ENCODE measurements at regions not wholly inside any gene's neighbourhood (a gene's known extent, or its start where the extent isn't known, plus 50 kb on each side); places are given as distances from the start of the nearest gene placed in this dataset.
A peak's percentile ranks its signal among the peaks of the same experiment; 100 is the strongest.

DNA sequence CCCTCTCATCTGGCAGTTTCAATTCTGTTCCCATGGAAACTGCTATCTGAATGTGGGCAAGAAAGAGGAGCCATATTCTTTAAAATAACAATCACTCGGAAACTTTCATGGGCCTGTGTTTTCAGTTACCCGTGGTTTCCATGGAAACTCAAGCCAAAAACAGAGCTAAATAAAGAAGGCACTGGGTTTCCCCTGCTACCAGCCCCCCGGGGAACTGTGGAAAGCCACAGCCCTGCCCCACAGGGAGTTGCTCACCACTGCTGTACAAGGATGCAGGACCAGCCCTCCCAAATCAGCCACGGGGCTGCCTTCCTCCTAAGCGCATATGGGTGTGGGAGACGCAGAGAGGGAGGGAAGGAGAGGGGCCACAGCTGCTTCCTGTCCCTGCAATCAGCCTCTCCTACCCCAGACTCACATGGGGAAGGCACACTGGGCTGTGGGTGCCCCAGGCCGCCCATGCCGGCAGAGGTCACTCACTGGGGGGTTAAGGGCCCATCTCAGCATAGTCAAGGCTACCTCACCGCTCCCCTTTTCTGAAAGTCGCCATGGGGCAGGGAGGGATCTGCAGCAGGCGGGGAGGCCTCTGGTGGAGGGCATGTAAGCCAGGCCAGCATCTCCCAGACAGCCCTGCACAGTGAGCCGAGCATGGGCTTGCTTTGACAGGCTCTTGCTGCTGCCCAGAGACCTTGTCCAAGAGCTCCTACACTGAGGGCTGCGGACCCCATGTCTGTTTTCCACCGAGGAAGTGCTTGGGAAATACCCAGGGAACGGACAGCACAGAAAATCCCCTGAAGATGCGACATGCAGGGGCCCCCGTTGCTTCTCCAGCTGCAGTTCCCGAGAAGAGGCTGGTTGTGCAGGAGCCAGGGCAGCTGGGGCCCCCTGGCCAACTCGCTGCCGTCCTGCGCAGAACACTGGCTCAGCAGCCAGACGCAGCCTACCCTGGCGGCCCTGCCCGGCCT is 157.3 kb upstream of the PPP2R2D start:
- DNase-seq, result peak; percentile 55

DNA sequence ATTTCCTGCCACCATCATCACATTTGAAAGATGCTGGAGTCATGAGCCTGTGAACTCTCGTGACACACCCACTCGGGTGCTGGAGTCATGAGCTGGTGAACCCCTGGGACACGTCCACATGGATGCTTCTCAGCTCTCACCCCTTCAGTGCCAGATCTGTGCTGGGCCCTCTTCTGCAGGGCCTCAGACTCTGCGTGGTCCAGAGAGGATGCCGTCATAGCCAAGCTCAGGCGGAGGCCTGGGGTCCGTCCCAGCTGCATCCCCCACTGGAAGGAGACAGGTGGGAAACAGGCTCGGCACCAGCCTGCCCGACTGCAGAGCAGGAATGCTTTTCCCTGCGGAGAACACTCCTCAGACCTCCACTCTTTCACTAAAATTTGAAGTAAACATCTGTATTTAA is 156.5 kb upstream of the PPP2R2D start:
- DNase-seq, result no peak

DNA sequence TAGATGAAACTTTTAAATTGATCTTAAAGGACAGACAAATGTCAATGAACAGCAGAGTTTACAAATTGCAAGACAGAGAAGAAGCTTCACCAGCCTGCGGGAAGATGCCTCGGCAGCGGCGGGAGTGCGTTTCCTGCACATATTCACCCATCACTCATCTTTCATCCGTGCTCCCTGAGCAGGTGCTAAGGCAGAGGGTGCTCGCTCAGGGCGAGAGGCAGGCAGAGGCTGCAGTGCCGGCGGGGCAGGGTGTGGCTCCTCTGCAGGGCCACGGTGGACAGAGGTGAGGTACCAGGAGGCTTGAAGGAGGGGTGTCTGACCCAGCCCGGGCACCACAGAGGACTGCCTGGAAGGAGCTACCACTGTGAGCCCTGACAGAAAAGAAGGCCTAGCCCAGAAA is 155.2 kb upstream of the PPP2R2D start:
- DNase-seq, result no peak

DNA sequence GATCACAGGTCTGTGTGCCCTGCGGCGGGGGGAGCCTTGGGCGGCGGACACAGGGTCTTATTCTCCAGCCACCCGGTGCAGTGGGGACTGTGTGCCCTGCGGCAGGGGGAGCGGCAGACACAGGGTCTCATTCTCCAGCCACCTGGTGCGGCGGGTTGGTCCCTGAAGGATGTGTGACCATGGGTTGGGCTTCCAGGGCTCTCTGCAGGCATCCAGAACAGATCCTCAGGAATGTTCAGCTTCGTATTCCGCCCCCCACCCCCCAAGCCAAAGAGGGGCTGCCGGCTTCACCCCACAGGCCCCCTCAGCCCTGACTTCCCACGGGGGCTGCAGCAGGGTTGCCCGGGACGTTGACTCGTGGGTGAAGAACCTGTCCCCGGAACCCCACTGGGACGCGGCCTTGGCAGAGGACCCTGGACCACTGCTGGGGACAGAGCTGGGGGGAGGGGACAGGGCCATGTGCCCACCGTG is 154.5 kb upstream of the PPP2R2D start:
- no peak for DNase-seq

DNA sequence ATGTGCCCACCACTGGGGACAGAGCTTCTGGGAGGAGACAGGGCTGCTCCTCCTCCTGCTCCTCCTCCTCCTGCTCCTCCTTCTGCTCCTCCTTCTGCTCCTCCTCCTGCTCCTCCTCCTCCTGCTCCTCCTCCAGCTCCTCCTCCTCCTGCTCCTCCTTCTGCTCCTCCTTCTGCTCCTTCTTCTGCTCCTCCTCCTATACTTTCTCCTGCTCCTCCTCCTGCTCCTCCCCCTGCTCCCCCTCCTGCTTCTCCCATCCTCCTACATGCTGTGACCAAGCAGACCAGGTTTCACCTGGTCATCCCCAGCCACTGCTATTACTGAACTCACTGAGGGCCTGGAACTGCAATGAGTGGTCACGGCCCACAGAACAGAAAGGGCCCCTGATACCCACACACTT is 154.0 kb upstream of the PPP2R2D start:
- DNase-seq, result no peak

DNA sequence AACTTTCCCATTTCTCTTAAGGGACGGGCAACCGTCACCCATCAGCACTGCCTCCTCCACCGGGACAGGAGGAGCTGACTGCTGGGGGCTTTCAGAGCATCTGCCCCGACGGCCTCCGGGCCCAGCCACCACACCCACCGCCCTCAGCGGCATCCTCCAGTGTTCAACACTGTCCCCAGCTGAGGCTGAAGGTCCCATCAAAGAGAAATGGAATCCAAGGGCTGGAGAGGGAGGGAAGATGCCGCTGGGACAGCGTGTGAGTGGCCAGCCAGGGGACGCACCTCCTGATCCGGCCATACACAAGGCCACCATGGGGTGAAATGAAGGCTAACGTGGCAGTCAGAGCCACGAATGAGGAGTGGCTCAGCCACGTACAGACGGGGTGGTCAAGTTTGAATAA is 153.6 kb upstream of the PPP2R2D start:
- no peak for DNase-seq

DNA sequence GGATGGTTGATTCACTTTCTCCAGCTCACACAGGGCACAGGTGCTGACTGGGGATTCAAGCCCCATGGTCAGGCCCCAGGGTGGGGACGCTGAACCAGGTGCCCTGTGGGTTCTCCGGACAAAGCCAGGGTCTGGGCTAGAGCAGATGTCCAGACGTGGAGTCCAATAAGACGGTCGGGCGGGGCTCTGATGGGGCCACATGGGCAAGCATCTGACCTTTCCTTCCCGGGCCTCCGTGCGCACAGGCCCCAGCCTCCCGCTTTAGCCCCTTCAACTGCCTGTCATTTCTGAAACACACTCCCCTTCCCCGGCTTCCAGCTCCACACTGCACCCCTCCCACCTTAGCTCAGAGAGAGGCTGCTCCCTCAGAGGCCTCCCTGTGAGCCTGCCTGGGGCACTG is 153.0 kb upstream of the PPP2R2D start:
- DNase-seq, result no peak

DNA sequence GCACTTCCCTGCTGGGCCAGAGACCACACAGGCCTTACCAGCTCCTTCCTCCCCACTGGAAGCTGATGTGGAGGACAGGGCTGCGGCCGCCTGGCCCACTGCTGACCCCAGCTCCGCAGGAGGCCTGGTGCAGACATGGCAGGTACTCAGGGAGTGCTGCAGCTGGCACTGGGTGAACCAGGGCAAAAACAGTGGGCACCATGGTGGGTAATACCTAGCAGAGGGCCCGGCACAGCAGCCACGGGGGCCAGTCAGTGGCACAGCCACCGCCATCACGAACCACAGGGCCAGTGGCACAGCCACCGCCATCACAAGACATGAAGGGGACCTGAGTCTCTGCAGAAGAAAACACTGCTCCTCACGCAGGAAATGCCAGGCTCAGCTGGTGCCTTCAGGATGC is 152.6 kb upstream of the PPP2R2D start:
- no peak for DNase-seq

DNA sequence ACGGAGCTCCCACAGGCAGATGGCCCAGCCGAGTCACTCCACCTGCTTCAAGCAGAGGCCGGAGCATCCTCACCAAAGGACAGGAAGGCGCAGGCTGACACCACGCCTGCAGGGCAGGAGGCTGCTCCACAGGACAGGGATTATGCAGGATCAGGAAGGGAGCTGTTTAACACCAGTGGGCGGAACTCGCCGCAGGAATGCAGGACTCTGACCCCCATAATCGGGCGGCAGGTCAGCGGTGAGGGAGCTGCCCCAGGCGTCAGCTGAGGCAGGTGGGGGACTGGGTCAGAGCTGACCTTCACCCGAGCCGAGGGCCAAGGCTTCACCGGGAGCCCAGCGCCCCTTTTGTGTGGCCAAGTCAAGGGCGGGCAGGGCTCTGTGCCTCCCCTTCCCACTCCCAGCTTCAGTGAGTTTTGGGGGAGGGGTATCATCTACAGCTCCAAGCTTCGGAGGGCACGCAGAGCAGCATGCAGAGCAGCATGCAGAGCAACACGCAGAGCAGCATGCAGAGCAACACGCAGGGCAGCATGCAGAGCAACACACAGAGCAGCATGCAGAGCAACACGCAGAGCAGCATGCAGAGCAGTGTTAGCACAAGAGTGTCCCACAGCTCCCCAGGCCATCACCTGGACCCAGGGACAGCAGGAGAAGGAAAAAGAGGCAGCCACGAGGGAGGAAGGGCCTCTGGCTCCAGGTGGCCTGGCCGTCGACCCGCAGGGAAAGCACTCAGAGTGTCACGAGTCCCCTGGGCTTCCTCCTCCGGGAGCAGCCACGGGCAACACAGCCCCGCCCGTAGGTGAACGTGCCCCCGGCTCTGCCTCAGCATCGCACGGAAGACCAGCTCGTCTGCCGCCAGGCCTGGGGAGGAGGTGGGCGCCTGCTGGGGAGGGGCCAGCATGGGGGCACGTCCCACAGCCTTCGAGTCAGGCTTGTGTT is 151.7 kb upstream of the PPP2R2D start:
- no peak for DNase-seq

DNA sequence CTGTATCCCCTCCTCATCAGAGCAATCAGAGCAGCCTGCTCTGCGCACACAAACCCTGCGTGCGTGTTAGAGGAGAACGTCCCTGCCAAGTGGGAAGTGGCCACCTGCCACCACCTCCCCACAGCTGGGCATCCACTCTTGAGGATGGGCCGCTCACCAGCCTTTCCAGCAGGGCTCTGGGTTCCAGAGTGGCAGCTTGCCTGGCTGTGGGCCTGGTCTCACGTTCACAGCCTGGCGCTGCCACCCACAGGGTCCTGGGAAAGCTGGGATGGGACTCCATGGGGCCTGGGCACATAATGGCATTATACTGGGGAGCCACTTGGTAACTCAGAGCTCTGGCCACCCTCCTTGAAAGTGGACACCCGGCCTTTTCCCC is 151.1 kb upstream of the PPP2R2D start:
- no peak for DNase-seq

DNA sequence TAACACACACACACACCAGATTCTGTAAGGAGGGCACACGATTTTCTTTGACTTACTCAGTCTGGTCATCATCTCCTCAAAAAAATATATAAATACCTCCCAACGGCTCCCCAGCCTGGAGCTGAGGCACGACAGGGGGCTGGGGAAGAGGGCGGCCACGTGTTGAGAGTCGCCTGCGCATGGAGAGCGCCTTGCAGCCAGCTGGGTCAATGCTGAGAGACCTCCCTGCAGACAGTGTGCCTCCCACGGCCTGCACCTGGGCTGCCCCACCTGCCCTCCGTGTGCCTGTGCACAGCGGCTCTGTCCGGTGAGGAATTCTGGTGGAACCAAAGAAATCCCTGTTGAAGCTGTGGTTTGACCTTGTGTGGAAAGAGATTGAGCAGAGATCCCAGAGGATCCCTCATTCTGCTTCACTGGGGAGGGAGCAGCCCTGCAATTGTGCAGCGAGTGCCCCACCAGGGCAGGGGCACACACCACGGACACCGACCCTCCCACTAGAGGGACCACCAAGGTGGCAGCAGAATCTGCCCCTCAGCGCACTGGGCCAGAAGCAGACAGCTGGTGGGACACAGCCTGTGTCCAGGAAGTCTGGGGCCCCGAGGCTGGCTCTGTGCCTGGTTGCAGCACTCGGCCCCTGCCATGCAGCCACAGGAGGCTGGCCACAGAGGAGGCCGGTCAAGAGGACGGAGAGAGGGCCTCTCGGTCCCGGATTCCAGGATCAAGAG is 150.5 kb upstream of the PPP2R2D start:
- no peak for DNase-seq

DNA sequence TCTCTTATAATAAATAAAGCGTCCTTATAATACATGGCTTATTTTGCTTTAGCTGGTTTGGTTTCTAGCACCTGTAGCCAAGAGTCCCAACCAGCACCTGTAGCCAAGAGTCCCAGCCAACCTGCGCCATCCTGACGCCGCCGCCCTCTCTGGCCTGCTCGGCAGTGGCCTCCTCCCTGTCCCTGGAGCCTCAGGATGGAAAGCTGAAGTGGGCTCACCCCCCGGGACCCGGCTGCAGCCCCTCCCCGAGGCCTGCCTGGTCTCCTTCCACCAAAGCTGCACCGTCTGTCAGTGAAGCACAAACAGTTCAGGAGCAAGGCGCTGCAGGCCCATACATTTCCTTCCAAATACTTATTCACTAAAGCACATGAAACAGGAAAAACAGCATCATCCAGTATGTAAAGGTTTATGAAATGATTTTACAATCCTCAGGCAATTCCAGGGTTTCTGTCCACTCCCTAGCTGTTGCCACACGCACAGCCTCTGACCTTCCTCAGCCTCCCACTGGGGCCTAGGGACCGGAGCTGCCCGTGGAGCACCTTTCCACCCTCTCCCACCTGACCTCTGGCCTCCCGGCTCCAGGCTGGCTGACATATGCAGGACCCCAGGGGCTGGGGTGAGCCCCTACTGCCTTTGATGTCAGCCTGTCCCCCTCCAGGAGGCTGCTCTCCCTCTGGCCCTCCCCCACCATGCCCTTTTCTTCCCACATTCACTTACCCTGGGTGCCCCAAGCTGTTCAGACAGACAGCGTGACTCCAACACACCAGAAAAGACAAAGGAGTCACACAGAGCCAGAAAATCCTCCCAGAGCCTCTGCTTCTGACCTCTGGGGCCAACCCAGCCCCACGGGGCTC is 149.6 kb upstream of the PPP2R2D start:
- no peak for DNase-seq

DNA sequence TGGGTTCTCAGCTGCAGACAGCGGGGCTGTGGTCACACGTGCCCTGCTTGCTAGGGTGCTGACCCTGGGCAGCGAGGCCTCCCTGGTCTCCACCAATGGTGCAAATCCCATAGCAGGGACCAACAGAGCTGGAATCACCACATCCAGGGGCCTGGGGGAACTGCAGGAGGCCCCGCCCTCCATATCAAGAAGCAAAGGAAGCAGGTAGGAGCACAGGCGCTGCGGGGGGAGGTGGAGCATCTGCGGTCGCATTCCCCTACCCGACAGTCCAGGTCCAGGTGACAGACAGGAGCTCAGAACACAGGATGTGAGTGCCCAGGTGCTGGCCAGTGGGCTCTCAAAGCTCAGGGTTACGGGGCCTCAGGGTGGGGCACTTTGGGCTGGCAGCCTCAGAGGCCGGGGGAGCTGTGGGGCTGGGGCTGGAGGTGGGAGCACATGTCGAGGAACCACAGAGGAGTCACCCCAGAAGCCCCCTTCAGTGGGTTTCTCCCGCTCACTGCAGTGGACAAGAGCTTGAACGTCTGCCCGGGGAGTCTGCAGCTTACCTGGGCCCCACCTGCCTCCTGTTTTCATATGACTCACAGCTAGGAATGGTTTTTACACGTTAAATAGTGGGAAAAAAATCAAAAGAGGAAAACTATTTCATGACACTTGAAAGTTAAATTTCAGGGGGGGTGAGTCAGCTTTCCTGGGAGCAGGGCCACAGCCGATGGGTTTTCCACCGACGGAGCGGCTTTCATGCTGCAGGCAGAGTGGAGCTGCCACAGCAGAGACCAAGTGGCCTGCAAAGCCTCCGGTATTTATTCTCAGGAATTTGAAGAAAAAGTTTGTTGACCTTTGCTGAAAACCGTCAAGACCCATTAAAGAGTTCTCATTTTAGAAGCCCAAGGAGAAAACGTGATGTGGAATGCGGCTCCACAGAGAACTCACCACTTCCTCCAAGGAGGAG is 148.7 kb upstream of the PPP2R2D start:
- DNase-seq, result no peak

DNA sequence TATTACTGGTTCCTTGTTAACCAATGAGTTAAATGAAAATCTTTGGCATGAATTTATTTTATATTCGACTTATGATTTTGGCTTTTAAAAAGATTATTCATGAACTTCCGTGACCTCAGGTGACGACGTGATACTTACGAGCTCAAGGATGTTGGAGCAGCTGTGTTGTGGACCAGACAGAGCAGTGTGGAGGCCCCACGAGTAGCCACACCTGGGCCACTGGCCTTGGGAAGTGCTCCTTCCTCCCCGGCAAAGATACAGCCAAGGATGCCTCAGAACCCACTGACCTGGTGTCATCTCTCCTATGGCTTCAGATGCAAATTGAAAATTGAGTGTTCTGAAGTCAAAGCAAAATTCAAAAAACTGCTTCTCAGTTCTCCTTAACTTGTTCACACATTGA is 147.5 kb upstream of the PPP2R2D start:
- no peak for DNase-seq

DNA sequence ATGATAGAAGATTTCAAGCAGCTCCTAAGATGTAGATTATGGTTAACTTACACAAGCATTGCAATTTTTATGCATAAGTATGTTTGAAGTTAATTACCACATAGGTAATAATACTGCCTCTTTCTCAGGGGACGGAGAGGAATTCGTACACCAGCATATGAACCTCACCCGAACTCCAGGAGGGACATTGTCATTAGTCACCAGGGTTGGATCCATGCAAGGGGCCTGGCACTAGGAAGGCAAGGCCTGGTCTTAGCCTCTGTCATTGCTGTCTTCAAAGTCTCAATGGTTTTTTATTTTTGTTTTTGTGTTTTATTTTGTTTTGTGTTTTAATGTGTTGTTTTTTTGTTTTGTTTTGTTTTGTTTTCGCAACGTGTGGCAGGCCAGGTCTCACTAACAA is 145.6 kb upstream of the PPP2R2D start:
- no peak for DNase-seq

DNA sequence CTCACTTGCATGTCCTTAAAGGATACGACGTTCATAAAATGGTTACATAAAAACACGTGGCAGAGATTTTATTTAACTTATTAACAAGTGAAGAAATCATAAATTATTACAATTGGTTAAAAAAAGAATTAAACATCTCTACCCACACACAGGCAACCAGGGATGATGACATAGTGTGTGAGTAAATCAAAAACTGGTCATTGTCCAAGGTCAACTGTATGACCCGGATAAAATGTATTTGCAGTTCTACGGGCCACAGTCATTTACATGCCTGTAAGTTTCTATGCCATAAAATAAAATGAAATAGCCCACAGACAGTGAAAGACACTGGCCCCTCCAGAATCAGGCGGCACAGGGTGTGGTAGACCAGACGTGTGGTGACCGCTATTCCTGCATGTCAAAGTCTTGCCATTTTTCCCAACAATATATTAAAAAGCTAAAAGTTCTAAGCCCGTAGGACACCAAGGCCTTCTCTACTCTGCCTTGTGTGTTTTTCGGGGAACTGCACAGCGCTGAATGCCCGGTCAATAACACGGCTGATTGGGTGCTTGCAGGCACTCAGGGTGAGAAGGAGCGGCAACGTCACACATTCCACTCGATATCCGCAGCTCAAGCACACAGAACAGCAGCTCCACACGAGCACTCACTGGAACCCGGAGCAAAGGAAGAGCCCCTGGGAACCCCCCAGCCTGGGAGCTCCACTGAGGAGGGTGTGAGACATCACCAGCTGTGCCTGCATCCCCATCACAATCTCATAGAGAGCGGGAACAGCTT is 143.3 kb upstream of the PPP2R2D start:
- DNase-seq, result no peak

DNA sequence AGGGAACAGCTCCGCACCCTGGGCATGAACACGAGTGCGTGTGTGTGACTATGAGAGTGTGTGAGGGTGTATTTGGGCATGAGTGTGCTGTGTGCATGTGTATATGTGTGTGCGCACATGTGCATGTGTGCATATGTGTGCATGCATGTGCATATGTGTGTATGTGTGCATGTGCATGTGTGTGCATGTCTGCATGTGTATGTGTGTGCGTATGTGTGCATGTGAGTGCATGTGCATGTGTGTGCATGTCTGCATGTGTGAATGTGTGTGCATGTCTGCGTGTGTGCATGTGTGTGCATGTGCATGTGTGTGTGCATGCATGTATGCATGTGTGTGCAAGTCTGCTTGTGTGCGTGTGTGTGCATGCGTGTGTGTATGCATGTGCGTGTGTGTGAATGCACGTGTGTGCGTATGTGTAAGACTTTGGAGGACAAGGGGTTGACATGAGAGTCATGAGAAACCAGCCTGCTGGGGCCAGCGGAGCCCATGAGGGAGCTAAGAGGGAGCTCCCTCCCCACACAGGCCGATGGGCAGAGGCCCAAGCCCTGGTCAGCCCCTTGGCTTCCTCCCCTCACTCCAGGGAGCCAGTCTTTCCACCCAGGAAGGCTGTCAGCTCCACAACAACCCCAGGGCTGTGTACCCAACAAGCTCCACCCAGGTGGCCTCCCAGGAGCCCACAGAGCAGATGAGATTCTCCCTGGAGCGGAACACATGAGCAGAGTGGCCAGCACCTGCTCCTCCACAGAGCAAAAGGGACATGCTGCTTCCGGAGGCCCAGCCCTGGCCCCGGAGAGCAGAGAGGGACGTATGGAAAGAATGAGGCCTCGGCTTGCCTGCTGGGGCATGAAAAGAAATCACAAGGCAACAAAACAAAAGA is 142.5 kb upstream of the PPP2R2D start:
- no peak for DNase-seq

DNA sequence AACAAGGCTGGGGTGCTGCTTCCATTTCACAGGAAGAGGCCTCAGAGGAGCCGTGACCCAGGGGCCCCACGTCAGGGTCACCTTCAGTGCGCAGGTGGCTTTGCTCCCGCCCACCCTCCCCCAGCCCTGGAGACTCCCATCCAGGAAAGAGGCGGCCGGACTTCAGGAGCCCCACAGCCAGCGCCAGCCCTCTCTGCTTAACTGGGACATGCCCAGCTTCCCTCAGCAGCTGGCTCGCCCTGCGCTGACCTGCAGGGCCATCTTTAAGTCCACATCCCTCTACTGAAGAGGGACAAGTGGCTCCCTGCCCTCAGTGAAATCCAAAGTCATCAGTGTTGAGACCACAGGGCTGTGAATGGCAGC is 141.9 kb upstream of the PPP2R2D start:
- DNase-seq, result no peak

DNA sequence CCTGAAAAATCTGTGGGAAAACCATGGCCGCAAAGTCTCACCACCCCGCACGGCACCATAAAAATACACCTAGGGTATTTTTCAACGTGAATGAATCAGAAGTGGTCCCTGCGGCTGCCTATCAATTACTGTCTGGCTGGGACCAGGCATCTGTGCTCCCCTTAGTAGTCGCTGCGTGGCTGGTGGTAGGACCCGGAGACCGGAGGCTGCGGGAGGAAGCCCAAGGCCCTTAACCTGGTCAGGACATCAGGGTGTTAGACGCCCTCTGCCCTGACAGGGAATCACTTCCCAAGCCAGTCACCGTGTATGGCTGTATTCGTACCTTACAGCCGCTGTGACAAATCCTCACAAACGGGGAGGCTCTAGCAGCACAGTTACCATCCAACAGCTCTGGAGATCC is 141.5 kb upstream of the PPP2R2D start:
- no peak for DNase-seq

Measured in hematopoietic multipotent progenitor cell treated with erythropoietin and hydrocortisone succinate and interleukin-3 and kit ligand, for 4 days (in vitro differentiated cells).